ENCODE measurements at regions not wholly inside any gene's neighbourhood (a gene's known extent, or its start where the extent isn't known, plus 50 kb on each side); places are given as distances from the start of the nearest gene placed in this dataset.

- no peak for DNase-seq
These were observed 477.6 kb downstream of the PTPRC start for GRCh38 chr1:199116488-199116887.

- DNase-seq, result no peak
These were observed 482.2 kb downstream of the PTPRC start for GRCh38 chr1:199121047-199121446.

- DNase-seq, result no peak
These were observed 483.2 kb downstream of the PTPRC start for GRCh38 chr1:199122085-199122484.

GRCh38 chr1:199122532-199123311 is 483.9 kb downstream of the PTPRC start:
- no peak for DNase-seq

- DNase-seq, result no peak
These were observed 484.8 kb downstream of the PTPRC start for GRCh38 chr1:199123615-199124014.

GRCh38 chr1:199124351-199124750 is 485.5 kb downstream of the PTPRC start:
- DNase-seq, result no peak

GRCh38 chr1:199129247-199129646 is 490.4 kb downstream of the PTPRC start:
- DNase-seq, result no peak

- no peak for DNase-seq
These were observed 493.2 kb downstream of the PTPRC start for GRCh38 chr1:199132006-199132405.

- DNase-seq, result no peak
These were observed 497.1 kb downstream of the PTPRC start for GRCh38 chr1:199135901-199136300.

- DNase-seq, result no peak
These were observed 499.2 kb downstream of the PTPRC start for GRCh38 chr1:199138061-199138460.

GRCh38 chr1:199149591-199149990 is 510.8 kb downstream of the PTPRC start:
- no peak for DNase-seq

- DNase-seq, result no peak
These were observed 511.9 kb downstream of the PTPRC start for GRCh38 chr1:199150756-199151155.

- DNase-seq, result no peak
These were observed 513.0 kb downstream of the PTPRC start for GRCh38 chr1:199151634-199152425.

GRCh38 chr1:199152676-199153075 is 513.8 kb downstream of the PTPRC start:
- no peak for DNase-seq

GRCh38 chr1:199155166-199156019 is 516.6 kb downstream of the PTPRC start:
- DNase-seq, result no peak

GRCh38 chr1:199157494-199157893 is 518.7 kb downstream of the PTPRC start:
- DNase-seq, result no peak

GRCh38 chr1:199160521-199161318 is 521.9 kb downstream of the PTPRC start:
- no peak for DNase-seq

GRCh38 chr1:199161319-199161680 is 522.5 kb downstream of the PTPRC start:
- DNase-seq, result no peak

- no peak for DNase-seq
These were observed 523.0 kb downstream of the PTPRC start for GRCh38 chr1:199161766-199162303.

- no peak for DNase-seq
These were observed 524.4 kb downstream of the PTPRC start for GRCh38 chr1:199163267-199163666.

GRCh38 chr1:199163670-199164069 is 524.8 kb downstream of the PTPRC start:
- DNase-seq, result no peak

- no peak for DNase-seq
These were observed 528.6 kb downstream of the PTPRC start for GRCh38 chr1:199167460-199167859.
